Spleen (tissue), 7 donors: ENCODE measurements at regions not wholly inside any gene's neighbourhood (a gene's known extent, or its start where the extent isn't known, plus 50 kb on each side); places are given as distances from the start of the nearest gene placed in this dataset.
A peak's percentile ranks its signal among the peaks of the same experiment; 100 is the strongest.

Source experiments
- POLR2A ChIP-seq, 3 donors: fragments of 450-650 bp; IDR thresholded peaks; one replicate each; pipeline ENCODE4 v1.5.1; 2017; ENCODE audit warnings: antibody characterized with exemption in 3 of 3, mild to moderate bottlenecking in 1 of 3
- POLR2AphosphoS5 ChIP-seq, 3 donors: sonication (generic); formaldehyde crosslinking; IDR thresholded peaks; one replicate each; pipeline ENCODE4 v1.5.1; 2017; ENCODE audit warnings: antibody characterized with exemption in 3 of 3
- TF ChIP-seq, protein P1 (sequence below), 11 experiments: fragments of 200-600 bp in 7 of 11; fragments of 450-650 bp in 4 of 11; sonication (generic) in 4 of 11; IDR thresholded peaks in 8 of 11; conservative IDR thresholded peaks in 3 of 11; 1 replicate in 7 of 11; 2 replicates in 4 of 11; pipeline versions ENCODE4 v1.4.0 to v1.8.0; 2016 to 2021; ENCODE audit warnings: antibody characterized with exemption in 11 of 11, inconsistent platforms in 4 of 11, mild to moderate bottlenecking in 1 of 11
- donor health status: DM: no; HTN: no; CAD: no; lungs with moderate emphysema.
- donor health status: DM: no; HTN: no; CAD: no.
- donor health status: DM: no; HTN: no; CAD: no.

DNA sequence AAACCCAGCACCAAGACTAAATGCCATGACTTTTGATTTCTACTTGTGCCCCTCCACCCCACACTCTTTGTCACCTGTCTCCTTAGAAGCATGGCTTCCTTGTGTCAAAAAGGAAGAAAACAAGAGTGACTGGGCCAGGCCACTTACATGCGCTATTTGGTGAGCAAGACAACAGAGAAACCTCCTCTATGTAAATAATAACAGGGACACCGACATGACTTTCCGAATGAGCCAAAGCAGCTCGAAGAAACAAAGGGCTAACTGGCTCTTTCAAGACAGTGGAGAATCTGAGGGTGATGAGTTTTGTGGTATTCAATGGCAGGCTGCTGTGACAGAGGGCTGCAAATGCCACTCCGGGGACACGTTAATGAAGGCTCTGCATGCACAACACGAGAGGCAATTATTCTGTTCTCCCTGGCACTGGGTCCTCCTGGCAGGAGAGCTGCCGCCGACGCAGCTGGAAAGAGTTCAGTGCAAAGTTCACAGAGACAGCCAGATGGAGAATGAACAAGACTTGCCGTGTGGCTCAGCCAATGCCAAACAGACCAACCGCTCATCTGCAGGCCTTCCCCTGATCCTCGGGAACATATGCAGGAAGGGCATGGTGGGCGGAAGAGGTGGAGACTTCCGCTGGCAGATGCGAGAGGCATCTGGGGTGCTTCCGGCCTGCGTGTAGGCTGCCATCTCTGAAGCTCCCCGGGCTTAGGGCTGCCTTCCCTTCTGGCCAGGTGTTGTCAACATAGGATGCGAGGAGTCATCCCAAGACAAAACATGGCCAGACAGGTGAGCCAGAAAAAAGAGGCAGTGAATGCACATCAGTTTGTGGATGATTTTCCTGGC lies 59.1 kb upstream of the SMNDC1 start:
- TF ChIP-seq, protein P1, sequence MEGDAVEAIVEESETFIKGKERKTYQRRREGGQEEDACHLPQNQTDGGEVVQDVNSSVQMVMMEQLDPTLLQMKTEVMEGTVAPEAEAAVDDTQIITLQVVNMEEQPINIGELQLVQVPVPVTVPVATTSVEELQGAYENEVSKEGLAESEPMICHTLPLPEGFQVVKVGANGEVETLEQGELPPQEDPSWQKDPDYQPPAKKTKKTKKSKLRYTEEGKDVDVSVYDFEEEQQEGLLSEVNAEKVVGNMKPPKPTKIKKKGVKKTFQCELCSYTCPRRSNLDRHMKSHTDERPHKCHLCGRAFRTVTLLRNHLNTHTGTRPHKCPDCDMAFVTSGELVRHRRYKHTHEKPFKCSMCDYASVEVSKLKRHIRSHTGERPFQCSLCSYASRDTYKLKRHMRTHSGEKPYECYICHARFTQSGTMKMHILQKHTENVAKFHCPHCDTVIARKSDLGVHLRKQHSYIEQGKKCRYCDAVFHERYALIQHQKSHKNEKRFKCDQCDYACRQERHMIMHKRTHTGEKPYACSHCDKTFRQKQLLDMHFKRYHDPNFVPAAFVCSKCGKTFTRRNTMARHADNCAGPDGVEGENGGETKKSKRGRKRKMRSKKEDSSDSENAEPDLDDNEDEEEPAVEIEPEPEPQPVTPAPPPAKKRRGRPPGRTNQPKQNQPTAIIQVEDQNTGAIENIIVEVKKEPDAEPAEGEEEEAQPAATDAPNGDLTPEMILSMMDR (IDR thresholded peaks at IDR 0.05 in 8 of 11, conservative IDR thresholded peaks at IDR 0.05 in 3 of 11) = no peak
- peak; percentile 44 to 52 (median 50) for TF ChIP-seq POLR2AphosphoS5 (IDR thresholded peaks at IDR 0.05)
- no peak for TF ChIP-seq POLR2A (IDR thresholded peaks at IDR 0.05)
